Heart right ventricle (tissue), 16 donors: ENCODE measurements at regions not wholly inside any gene's neighbourhood (a gene's known extent, or its start where the extent isn't known, plus 50 kb on each side); places are given as distances from the start of the nearest gene placed in this dataset.

Experiments used
- ATAC-seq, 8 donors: fragments of 200-7000 bp; cut with Tn5 transposase; one replicate each; pipeline ENCODE4 v1.9.1; 2020; ENCODE audit warnings: mild to moderate bottlenecking in 8 of 8, moderate library complexity in 8 of 8, moderate number of reproducible peaks in 1 of 8
- DNase-seq, 2 donors: peaks; one replicate each; pipeline ENCODE4 v3.0.0-alpha.2; 2020
- H3K27ac ChIP-seq, 10 donors: fragments of 200-600 bp; sonication (generic) in 2 of 10; one replicate each; pipeline versions ENCODE4 v1.5.0 to v1.8.0; 2020 to 2022; ENCODE audit warnings: mild to moderate bottlenecking in 3 of 10
- H3K27me3 ChIP-seq, 7 donors: fragments of 200-600 bp; one replicate each; pipeline ENCODE4 v1.8.0; 2021 to 2022; ENCODE audit warnings: mild to moderate bottlenecking in 2 of 7
- H3K36me3 ChIP-seq, 9 donors: fragments of 200-600 bp; sonication (generic) in 1 of 9; one replicate each; pipeline versions ENCODE4 v1.5.0 to v1.8.0; 2020 to 2022; ENCODE audit warnings: mild to moderate bottlenecking in 2 of 9
- H3K4me1 ChIP-seq, 9 donors: fragments of 200-600 bp; sonication (generic) in 1 of 9; one replicate each; pipeline versions ENCODE4 v1.5.0 to v1.8.0; 2020 to 2022; ENCODE audit warnings: mild to moderate bottlenecking in 4 of 9
- H3K4me3 ChIP-seq, 10 donors: fragments of 200-600 bp; sonication (generic) in 2 of 10; one replicate each; pipeline versions ENCODE4 v1.5.0 to v1.8.0; 2020 to 2022; ENCODE audit warnings: mild to moderate bottlenecking in 7 of 10, moderate library complexity in 2 of 10
- H3K9me3 ChIP-seq, 11 donors: fragments of 200-600 bp in 10 of 11; sonication (generic) in 2 of 11; one replicate each; pipeline versions ENCODE4 v1.5.0 to v1.8.0; 2013 to 2022; ENCODE audit warnings: mild to moderate bottlenecking in 2 of 11, control low read depth in 1 of 11, moderate library complexity in 1 of 11
- CTCF ChIP-seq, 9 donors: fragments of 200-600 bp; sonication (generic) in 2 of 9; IDR thresholded peaks; one replicate each; pipeline versions ENCODE4 v1.5.0 to v1.8.0; 2021 to 2022; ENCODE audit warnings: antibody characterized with exemption in 9 of 9, mild to moderate bottlenecking in 5 of 9, moderate library complexity in 1 of 9
- WGBS, 2 donors: extraction: QIAGEN DNeasy Blood & Tissue Kit; methylation state at CpG; one replicate each; pipeline ENCODE4 v1.1.7; 2013; ENCODE audit warnings: inconsistent platforms in 1 of 2; 5-methylcytosine and 5-hydroxymethylcytosine counted together
- intact Hi-C, 10 donors: fragments of 100-400 bp; cut with DNase I; formaldehyde crosslinking; loops; one replicate each; pipeline versions ENCODE4 v1.11.1 to v1.14.2; 2022
- donor health status: Arrhythmogenic right ventricular cardiomyopathy.
- donor health status: ischemic (EF 13 %, LVEDD 7.1; RV severe dilation, severe dysfunction).
- donor health status: healthy with polysubstance abuse.
- donor health status: DM: no; HTN: yes; CAD: no.
- donor health status: DM: no; HTN: no; CAD: no.
- donor health status: ischemic (EF 25% LVEDD 6.9; RV normal size, moderate dysfunction).
- donor health status: ischemic (EF 25% LVEDD 5.7; RV mildly dilated, moderate dysfunction).
- donor health status: healthy.
- donor health status: DM: yes; HTN: yes; CAD: no.
- donor health status: Ischemic cardiomyopathy.
- donor health status: ischemic (EF 35%, LVEDD 5.7; RV mildly dilated, moderate dysfunction).
- donor health status: nonischemic (EF 11% LVEDD 7.7; RV severe dilation, severe dysfunction).
- donor health status: DM: yes; HTN: yes; CAD: no.
- donor health status: PGD.
- donor health status: ischemic (EF 29% LVEDD 5.4; RV normal size, mild dysfunction).
- donor health status: nonischemic (EF 23%, LVEDD 6.1; RV moderate dilation, normal function).

GRCh38 chr10:105354010-105354409, 712.9 kb downstream of the SORCS3 start:
- H3K4me1 ChIP-seq = no peaks in the 10 kb centered on the region
- H3K36me3 ChIP-seq = no peaks in the 10 kb centered on the region
- H3K4me3 ChIP-seq = no peak overlapping the region
- H3K9me3 ChIP-seq = no peaks in the 10 kb centered on the region
- 96 to 100% methylated on average over 1 of the region's 1 CpG for WGBS, 2 donors
- H3K27ac ChIP-seq = no peak overlapping the region
- DNase-seq = no peak
- intact Hi-C loops = no loop called here
- no peaks in the 10 kb centered on the region for H3K27me3 ChIP-seq
- no peak for ATAC-seq
- TF ChIP-seq CTCF (IDR thresholded peaks at IDR 0.05) = no peak

- no peak for TF ChIP-seq CTCF (IDR thresholded peaks at IDR 0.05)
- H3K4me3 ChIP-seq = no peak overlapping the region
- H3K27ac ChIP-seq = no peak overlapping the region
- no peaks in the 10 kb centered on the region for H3K27me3 ChIP-seq
- ATAC-seq (no peak), DNase-seq (no peak)
- no peaks in the 10 kb centered on the region for H3K9me3 ChIP-seq
- no peaks in the 10 kb centered on the region for H3K36me3 ChIP-seq
- WGBS, 2 donors = 70 to 72% methylated on average over 6 of the region's 6 CpGs
- no peaks in the 10 kb centered on the region for H3K4me1 ChIP-seq
- intact Hi-C loops = no loop called here
Measured at GRCh38 chr10:105352827-105353226, 711.7 kb downstream of the SORCS3 start.

GRCh38 chr10:105352281-105352680, 711.2 kb downstream of the SORCS3 start:
- Histone ChIP-seq H3K4me1 (no peaks in the 10 kb centered on the region), H3K9me3 (no peaks in the 10 kb centered on the region), H3K27ac (no peak overlapping the region), H3K4me3 (no peak overlapping the region), H3K27me3 (no peaks in the 10 kb centered on the region), H3K36me3 (no peaks in the 10 kb centered on the region)
- intact Hi-C loops = no loop called here
- ATAC-seq (no peak), DNase-seq (no peak)
- WGBS, 2 donors = 75 to 77% methylated on average over 2 of the region's 2 CpGs
- TF ChIP-seq CTCF (IDR thresholded peaks at IDR 0.05) = no peak

- H3K36me3 ChIP-seq = no peaks in the 10 kb centered on the region
- no peak overlapping the region for H3K27ac ChIP-seq
- no peak for DNase-seq
- TF ChIP-seq CTCF (IDR thresholded peaks at IDR 0.05) = no peak
- WGBS, 2 donors = 74 to 88% methylated on average over 2 of the region's 2 CpGs
- no peaks in the 10 kb centered on the region for H3K9me3 ChIP-seq
- ATAC-seq = no peak
- no peaks in the 10 kb centered on the region for H3K4me1 ChIP-seq
- H3K27me3 ChIP-seq = no peaks in the 10 kb centered on the region
- intact Hi-C loops = no loop called here
- no peak overlapping the region for H3K4me3 ChIP-seq
Measured at GRCh38 chr10:105351187-105351586, 710.1 kb downstream of the SORCS3 start.

- no peak overlapping the region for H3K4me3 ChIP-seq
- H3K9me3 ChIP-seq = no peaks in the 10 kb centered on the region
- no peaks in the 10 kb centered on the region for H3K27me3 ChIP-seq
- DNase-seq (no peak), ATAC-seq (no peak)
- no peak overlapping the region for H3K27ac ChIP-seq
- 77 to 89% methylated on average over 2 of the region's 2 CpGs for WGBS, 2 donors
- no peaks in the 10 kb centered on the region for H3K4me1 ChIP-seq
- TF ChIP-seq CTCF (IDR thresholded peaks at IDR 0.05) = no peak
- no peaks in the 10 kb centered on the region for H3K36me3 ChIP-seq
- intact Hi-C loops = no loop called here
Measured at GRCh38 chr10:105347487-105347886, 706.4 kb downstream of the SORCS3 start.
